Astrocyte of the hippocampus (primary cell): ENCODE measurements at regions not wholly inside any gene's neighbourhood (a gene's known extent, or its start where the extent isn't known, plus 50 kb on each side); places are given as distances from the start of the nearest gene placed in this dataset.

Experiments used
- DNase-seq: peaks from one replicate; pipeline ENCODE4 v3.0.0; 2011; ENCODE audit warnings: low read depth, low spot score

- no peak for DNase-seq
These were observed 211.3 kb upstream of the RPS6KA3 start for GRCh38 chrX:20477836-20478524.

- DNase-seq = no peak
These were observed 210.5 kb upstream of the RPS6KA3 start for GRCh38 chrX:20477219-20477618.

- no peak for DNase-seq
These were observed 206.0 kb upstream of the RPS6KA3 start for GRCh38 chrX:20472620-20473258.

GRCh38 chrX:20472148-20472547 is 205.4 kb upstream of the RPS6KA3 start:
- no peak for DNase-seq

- no peak for DNase-seq
These were observed 204.8 kb upstream of the RPS6KA3 start for GRCh38 chrX:20471483-20471882.

GRCh38 chrX:20463296-20464075 is 196.8 kb upstream of the RPS6KA3 start:
- DNase-seq = no peak

GRCh38 chrX:20461576-20461975 is 194.9 kb upstream of the RPS6KA3 start:
- DNase-seq = peak; percentile 15

GRCh38 chrX:20461002-20461401 is 194.3 kb upstream of the RPS6KA3 start:
- DNase-seq = no peak

- no peak for DNase-seq
These were observed 193.0 kb upstream of the RPS6KA3 start for GRCh38 chrX:20459410-20460350.

- DNase-seq = no peak
These were observed 190.3 kb upstream of the RPS6KA3 start for GRCh38 chrX:20456971-20457370.

- DNase-seq = no peak
These were observed 188.3 kb upstream of the RPS6KA3 start for GRCh38 chrX:20455001-20455400.

- DNase-seq = no peak
These were observed 187.4 kb upstream of the RPS6KA3 start for GRCh38 chrX:20454117-20454516.

- no peak for DNase-seq
These were observed 185.8 kb upstream of the RPS6KA3 start for GRCh38 chrX:20452487-20452886.

- DNase-seq = no peak
These were observed 185.2 kb upstream of the RPS6KA3 start for GRCh38 chrX:20451929-20452328.

GRCh38 chrX:20445109-20445508 is 178.4 kb upstream of the RPS6KA3 start:
- no peak for DNase-seq

- peak; percentile 75 for DNase-seq
These were observed 175.9 kb upstream of the RPS6KA3 start for GRCh38 chrX:20442597-20442996.

- no peak for DNase-seq
These were observed 174.4 kb upstream of the RPS6KA3 start for GRCh38 chrX:20441123-20441522.

GRCh38 chrX:20438871-20439526 is 172.3 kb upstream of the RPS6KA3 start:
- no peak for DNase-seq

- DNase-seq = no peak
These were observed 171.0 kb upstream of the RPS6KA3 start for GRCh38 chrX:20437683-20438082.

GRCh38 chrX:20435913-20436312 is 169.2 kb upstream of the RPS6KA3 start:
- DNase-seq = no peak

GRCh38 chrX:20434986-20435385 is 168.3 kb upstream of the RPS6KA3 start:
- DNase-seq = no peak
